Suprapubic skin (tissue), 4 donors: ENCODE measurements at regions not wholly inside any gene's neighbourhood (a gene's known extent, or its start where the extent isn't known, plus 50 kb on each side); places are given as distances from the start of the nearest gene placed in this dataset.

Experiments
- DNase-seq, 2 donors: peaks; one replicate each; pipeline ENCODE4 v3.0.0-alpha.2; 2019; ENCODE audit warnings: low spot score in 2 of 2
- H3K27ac ChIP-seq: fragments of 200-600 bp; sonication (generic); one replicate; pipeline ENCODE4 v1.5.1; 2019
- H3K27me3 ChIP-seq: fragments of 200-600 bp; sonication (generic); one replicate; pipeline ENCODE4 v1.5.1; 2019
- H3K36me3 ChIP-seq: fragments of 200-600 bp; sonication (generic); one replicate; pipeline ENCODE4 v1.5.1; 2019
- H3K4me1 ChIP-seq: fragments of 200-600 bp; sonication (generic); one replicate; pipeline ENCODE4 v1.5.1; 2019
- H3K4me3 ChIP-seq: fragments of 200-600 bp; sonication (generic); one replicate; pipeline ENCODE4 v1.5.1; 2019; ENCODE audit warnings: mild to moderate bottlenecking
- H3K9me3 ChIP-seq: fragments of 200-600 bp; sonication (generic); one replicate; pipeline ENCODE4 v1.5.1; 2019
- EP300 ChIP-seq: sonication (generic); formaldehyde crosslinking; IDR thresholded peaks from one replicate; pipeline ENCODE4 v1.6.1; 2017; ENCODE audit warnings: antibody characterized with exemption
- POLR2A ChIP-seq, 2 donors: fragments of 450-650 bp; IDR thresholded peaks; one replicate each; pipeline ENCODE4 v1.6.1; 2017; ENCODE audit warnings: antibody characterized with exemption in 2 of 2, mild to moderate bottlenecking in 2 of 2, moderate library complexity in 2 of 2
- POLR2AphosphoS5 ChIP-seq, 3 donors: sonication (generic); formaldehyde crosslinking; IDR thresholded peaks; one replicate each; pipeline ENCODE4 v1.6.1; 2017; ENCODE audit warnings: antibody characterized with exemption in 3 of 3
- WGBS: methylation state at CpG from one replicate; pipeline ENCODE4 v1.1.5; 2018; 5-methylcytosine and 5-hydroxymethylcytosine counted together
- TF ChIP-seq, protein P1 (sequence below), 2 donors: fragments of 200-600 bp in 1 of 2; fragments of 450-650 bp in 1 of 2; sonication (generic) in 1 of 2; IDR thresholded peaks; one replicate each; pipeline ENCODE4 v1.5.1; 2016 to 2019; ENCODE audit warnings: antibody characterized with exemption in 2 of 2, mild to moderate bottlenecking in 1 of 2, moderate library complexity in 1 of 2

DNA sequence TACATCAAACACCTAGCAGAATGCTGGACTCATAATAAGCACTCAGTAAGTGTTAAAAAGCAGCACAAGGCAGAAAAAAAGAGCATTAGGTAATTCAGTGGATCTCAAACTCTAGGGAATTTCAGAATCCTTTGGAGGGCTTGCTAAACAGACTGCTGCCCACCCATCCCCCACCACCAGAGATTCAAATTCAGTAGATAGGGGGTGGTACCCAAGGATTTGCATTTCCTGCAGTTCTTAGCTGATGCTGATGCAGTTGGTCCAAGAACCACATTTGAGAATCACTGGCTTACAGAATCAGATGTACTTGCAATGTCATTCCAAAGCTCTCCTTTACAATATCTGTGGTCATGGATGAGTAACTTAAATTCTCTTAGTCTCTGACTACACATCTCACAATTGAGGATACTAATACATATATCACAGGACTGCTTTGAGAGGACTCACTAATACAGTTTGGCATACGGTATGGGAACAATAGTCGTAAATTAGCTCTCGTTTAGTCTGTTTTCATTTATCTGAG, 664.5 kb downstream of the KCNA4 start:
- no peaks in the 10 kb centered on the region for H3K27me3 ChIP-seq
- no peaks in the 10 kb centered on the region for H3K36me3 ChIP-seq
- no peaks in the 10 kb centered on the region for H3K4me1 ChIP-seq
- no peak for DNase-seq
- H3K9me3 ChIP-seq = no peaks in the 10 kb centered on the region
- TF ChIP-seq EP300 (no peak), POLR2AphosphoS5 (IDR thresholded peaks at IDR 0.05) (no peak), POLR2A (IDR thresholded peaks at IDR 0.05) (no peak)
- TF ChIP-seq, protein P1, sequence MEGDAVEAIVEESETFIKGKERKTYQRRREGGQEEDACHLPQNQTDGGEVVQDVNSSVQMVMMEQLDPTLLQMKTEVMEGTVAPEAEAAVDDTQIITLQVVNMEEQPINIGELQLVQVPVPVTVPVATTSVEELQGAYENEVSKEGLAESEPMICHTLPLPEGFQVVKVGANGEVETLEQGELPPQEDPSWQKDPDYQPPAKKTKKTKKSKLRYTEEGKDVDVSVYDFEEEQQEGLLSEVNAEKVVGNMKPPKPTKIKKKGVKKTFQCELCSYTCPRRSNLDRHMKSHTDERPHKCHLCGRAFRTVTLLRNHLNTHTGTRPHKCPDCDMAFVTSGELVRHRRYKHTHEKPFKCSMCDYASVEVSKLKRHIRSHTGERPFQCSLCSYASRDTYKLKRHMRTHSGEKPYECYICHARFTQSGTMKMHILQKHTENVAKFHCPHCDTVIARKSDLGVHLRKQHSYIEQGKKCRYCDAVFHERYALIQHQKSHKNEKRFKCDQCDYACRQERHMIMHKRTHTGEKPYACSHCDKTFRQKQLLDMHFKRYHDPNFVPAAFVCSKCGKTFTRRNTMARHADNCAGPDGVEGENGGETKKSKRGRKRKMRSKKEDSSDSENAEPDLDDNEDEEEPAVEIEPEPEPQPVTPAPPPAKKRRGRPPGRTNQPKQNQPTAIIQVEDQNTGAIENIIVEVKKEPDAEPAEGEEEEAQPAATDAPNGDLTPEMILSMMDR (IDR thresholded peaks at IDR 0.05) = no peak
- H3K4me3 ChIP-seq = no peak overlapping the region
- H3K27ac ChIP-seq = no peak overlapping the region
- WGBS = 49% methylated on average over 3 of the region's 3 CpGs

DNA sequence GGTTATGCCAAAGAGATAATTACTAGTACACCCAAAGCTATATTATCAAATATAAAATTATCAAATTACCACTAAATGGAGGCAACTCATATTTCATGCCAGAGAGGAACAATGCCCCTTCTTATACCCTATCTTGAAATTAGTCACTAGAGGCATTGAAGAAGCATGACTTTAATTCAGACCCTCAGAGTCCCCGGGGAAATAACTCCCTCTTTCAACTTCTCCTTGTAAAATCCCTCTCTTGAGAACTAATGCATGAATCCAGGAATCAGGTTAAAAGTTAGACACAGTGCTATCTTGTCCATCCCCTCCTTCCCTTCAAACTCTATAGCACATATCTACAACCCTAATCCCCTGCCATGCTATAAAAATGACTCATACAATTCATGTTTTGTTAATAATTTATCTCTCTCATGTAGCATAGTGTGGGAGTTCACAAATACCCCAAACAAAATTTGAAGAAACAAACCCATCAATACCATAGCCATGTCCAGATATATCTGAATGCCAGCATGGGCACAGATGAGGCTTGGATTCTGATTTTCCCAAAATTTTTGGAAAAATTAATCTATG, 665.4 kb downstream of the KCNA4 start:
- TF ChIP-seq POLR2A (IDR thresholded peaks at IDR 0.05) = no peak
- Histone ChIP-seq H3K4me3 (no peak overlapping the region), H3K9me3 (no peaks in the 10 kb centered on the region), H3K4me1 (no peaks in the 10 kb centered on the region), H3K27me3 (no peaks in the 10 kb centered on the region), H3K27ac (no peak overlapping the region), H3K36me3 (no peaks in the 10 kb centered on the region)
- DNase-seq = no peak
- WGBS = 68% methylated on average over 1 of the region's 1 CpG

DNA sequence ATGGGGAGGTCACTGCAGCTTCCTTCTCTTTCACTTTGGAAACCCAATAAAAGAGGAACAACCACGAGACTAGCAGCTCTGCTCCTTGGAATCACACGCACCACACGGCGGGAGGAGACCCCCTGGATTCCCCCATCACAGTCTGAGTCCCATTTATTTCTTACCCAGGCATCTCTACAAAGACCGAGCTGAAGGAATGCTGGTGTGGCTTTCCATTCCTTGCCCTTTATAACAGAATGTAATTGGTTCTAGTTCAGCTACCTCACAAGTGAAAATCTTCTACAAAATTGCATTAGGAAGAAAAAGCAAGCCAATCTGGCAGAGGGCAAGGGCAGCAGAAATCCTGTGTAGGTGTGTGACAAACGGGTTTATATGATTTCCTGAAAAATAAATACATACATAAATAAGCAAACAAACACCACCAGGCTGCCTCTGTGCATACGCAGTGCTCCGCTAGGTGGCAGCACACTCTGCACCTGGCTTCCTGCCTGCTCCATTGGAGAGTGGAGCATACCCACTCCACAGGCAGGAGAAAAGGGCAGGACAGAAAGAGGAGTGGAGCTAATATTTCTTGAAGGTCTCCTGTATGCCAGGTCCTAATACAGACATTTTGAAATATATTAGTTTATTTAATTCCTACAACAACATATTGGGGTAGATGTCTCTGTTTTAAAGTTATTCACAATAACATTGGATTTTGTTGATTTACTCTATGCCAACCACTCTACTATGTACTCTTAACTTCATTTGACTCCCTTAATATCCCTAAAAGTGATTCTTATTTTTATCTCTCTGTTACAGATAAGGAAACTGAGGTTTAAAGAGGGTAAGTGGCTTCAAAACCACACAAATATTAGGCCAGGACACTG, 673.1 kb downstream of the KCNA4 start:
- DNase-seq = no peak
- no peaks in the 10 kb centered on the region for H3K9me3 ChIP-seq
- no peaks in the 10 kb centered on the region for H3K27me3 ChIP-seq
- H3K36me3 ChIP-seq = no peaks in the 10 kb centered on the region
- H3K27ac ChIP-seq = no peak overlapping the region
- no peak overlapping the region for H3K4me3 ChIP-seq
- TF ChIP-seq, protein P1 (IDR thresholded peaks at IDR 0.05) = peak; percentile 24 to 79
- TF ChIP-seq EP300 (no peak), POLR2AphosphoS5 (IDR thresholded peaks at IDR 0.05) (no peak)
- H3K4me1 ChIP-seq = no peaks in the 10 kb centered on the region
- 33% methylated on average over 8 of the region's 8 CpGs for WGBS

DNA sequence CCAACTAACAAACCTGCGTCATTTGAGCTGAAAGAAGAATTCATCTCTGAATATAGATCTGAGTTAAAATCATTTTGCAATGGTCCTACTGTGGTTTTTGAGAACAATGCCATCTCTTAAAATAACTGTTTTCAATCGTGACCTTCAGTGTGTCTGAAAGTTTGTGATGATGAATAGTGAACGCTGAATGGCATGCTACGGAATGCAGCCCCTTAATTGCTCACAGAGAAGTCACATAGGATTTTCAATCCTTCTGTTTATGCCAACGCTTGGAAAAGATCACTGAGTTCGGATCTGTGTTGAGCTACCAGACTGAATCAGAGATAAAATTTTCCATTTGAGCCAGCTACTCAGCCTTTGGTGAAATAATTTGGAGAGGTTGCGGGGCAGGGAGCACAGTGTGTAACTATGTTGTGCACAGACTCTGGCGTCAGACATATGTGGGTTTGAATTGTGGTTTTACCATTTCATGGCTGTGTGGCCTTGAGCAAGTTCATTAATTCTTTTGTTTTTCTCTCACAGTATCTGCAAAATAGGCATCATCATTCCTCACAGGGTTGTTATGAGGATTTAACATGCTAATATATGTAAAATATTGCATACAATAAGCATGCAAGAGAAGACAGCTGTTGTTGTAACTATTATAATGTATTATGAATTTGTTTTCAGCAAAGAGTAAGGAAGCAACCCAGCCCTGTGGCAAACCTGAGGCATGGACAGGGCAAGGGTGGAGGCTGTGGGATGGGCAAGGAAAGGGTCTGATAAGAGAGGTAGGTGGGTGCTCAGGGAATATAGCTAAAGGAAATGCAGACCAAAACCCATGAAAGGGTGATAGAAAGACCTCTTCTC, 679.9 kb downstream of the KCNA4 start:
- no peak overlapping the region for H3K27ac ChIP-seq
- H3K36me3 ChIP-seq = no peaks in the 10 kb centered on the region
- H3K27me3 ChIP-seq = no peaks in the 10 kb centered on the region
- H3K4me1 ChIP-seq = no peaks in the 10 kb centered on the region
- TF ChIP-seq POLR2A (IDR thresholded peaks at IDR 0.05) = no peak
- no peak for TF ChIP-seq POLR2AphosphoS5 (IDR thresholded peaks at IDR 0.05)
- no peak for TF ChIP-seq EP300
- TF ChIP-seq, protein P1 (IDR thresholded peaks at IDR 0.05) = no peak
- no peaks in the 10 kb centered on the region for H3K9me3 ChIP-seq
- H3K4me3 ChIP-seq = no peak overlapping the region
- WGBS = 39% methylated on average over 8 of the region's 8 CpGs
- no peak for DNase-seq

DNA sequence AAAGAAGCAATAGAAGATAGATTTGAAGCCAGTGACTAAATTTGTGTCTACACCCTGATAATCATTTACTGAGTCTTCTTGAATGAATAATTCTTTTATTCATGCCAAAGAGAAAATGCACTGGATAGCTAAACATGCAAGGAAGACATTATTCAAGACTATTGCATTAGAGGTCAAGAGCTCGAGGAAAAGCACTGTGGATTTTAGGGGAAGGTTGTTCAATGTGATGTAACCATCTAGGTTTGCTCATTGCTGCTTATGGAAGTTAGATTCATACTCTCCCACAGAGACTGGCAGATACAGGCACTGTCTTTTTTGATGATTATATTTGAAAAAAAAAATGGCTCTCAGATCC, 682.1 kb downstream of the KCNA4 start:
- no peak for TF ChIP-seq POLR2A (IDR thresholded peaks at IDR 0.05)
- TF ChIP-seq, protein P1 (IDR thresholded peaks at IDR 0.05) = no peak
- no peak for TF ChIP-seq EP300
- no peak for TF ChIP-seq POLR2AphosphoS5 (IDR thresholded peaks at IDR 0.05)
- Histone ChIP-seq H3K27me3 (no peaks in the 10 kb centered on the region), H3K9me3 (no peaks in the 10 kb centered on the region), H3K4me3 (no peak overlapping the region), H3K27ac (no peak overlapping the region), H3K36me3 (no peaks in the 10 kb centered on the region), H3K4me1 (no peaks in the 10 kb centered on the region)
- DNase-seq = no peak
- 18% methylated on average over 1 of the region's 1 CpG for WGBS
